Fibroblast of skin of left biceps (primary cell): ENCODE measurements at regions not wholly inside any gene's neighbourhood (a gene's known extent, or its start where the extent isn't known, plus 50 kb on each side); places are given as distances from the start of the nearest gene placed in this dataset.
"Not testable (repeated sequence)": the region's sequence is repeated elsewhere in the genome, so short reads cannot be mapped to it uniquely, and the experiment has no call there.

Experiments
- DNase-seq, 2 experiments: peaks; one replicate each; pipeline ENCODE4 v3.0.0-alpha.2; 2013; ENCODE audit warnings: low read depth in 2 of 2

GRCh38 chr5:131107128-131107527 lies 57.9 kb downstream of the HINT1 start:
- DNase-seq, result no peak

- DNase-seq, result no peak
Observed at GRCh38 chr5:131104169-131104808, 60.8 kb downstream of the HINT1 start.

- peak; percentile 37 to 39 for DNase-seq
Observed at GRCh38 chr5:131096774-131097710, 68.0 kb downstream of the HINT1 start.

GRCh38 chr5:131095561-131095960 lies 69.5 kb downstream of the HINT1 start:
- DNase-seq, result not testable (repeated sequence)

- no peak for DNase-seq
Observed at GRCh38 chr5:131084436-131084835, 80.6 kb downstream of the HINT1 start.

GRCh38 chr5:131081913-131082488 lies 83.1 kb downstream of the HINT1 start:
- DNase-seq, result peak; percentile 56 to 66

- DNase-seq, result peak; percentile 50 to 56
Observed at GRCh38 chr5:131081374-131081773, 83.7 kb downstream of the HINT1 start.

- DNase-seq, result no peak
Observed at GRCh38 chr5:131079232-131079631, 85.8 kb downstream of the HINT1 start.

GRCh38 chr5:131068893-131069643 lies 96.0 kb downstream of the HINT1 start:
- no peak for DNase-seq

GRCh38 chr5:131068076-131068475 lies 97.0 kb downstream of the HINT1 start:
- DNase-seq, result no peak

GRCh38 chr5:131067636-131068035 lies 97.4 kb downstream of the HINT1 start:
- DNase-seq, result no peak

- DNase-seq, result no peak
Observed at GRCh38 chr5:131064669-131065371, 100.2 kb downstream of the HINT1 start.

- DNase-seq, result no peak
Observed at GRCh38 chr5:131042021-131042789, 122.9 kb downstream of the HINT1 start.

- DNase-seq, result no peak
Observed at GRCh38 chr5:131023498-131023865, 141.6 kb downstream of the HINT1 start.

- DNase-seq, result no peak
Observed at GRCh38 chr5:131022811-131023497, 142.1 kb downstream of the HINT1 start.

GRCh38 chr5:131021646-131022045 lies 143.4 kb downstream of the HINT1 start:
- DNase-seq, result no peak

GRCh38 chr5:131019601-131020315 lies 145.3 kb downstream of the HINT1 start:
- DNase-seq, result no peak

GRCh38 chr5:131019111-131019510 lies 145.9 kb downstream of the HINT1 start:
- no peak for DNase-seq

- DNase-seq, result no peak
Observed at GRCh38 chr5:131008329-131008728, 156.7 kb downstream of the HINT1 start.
